ENCODE measurements at regions not wholly inside any gene's neighbourhood (a gene's known extent, or its start where the extent isn't known, plus 50 kb on each side); places are given as distances from the start of the nearest gene placed in this dataset.
A peak's percentile ranks its signal among the peaks of the same experiment; 100 is the strongest.

GRCh38 chr13:73929287-73929932 lies 204.8 kb downstream of the KLF12 start:
- DNase-seq = no peak

- no peak for DNase-seq
These were observed 209.6 kb downstream of the KLF12 start for GRCh38 chr13:73924607-73925006.

- DNase-seq = no peak
These were observed 211.5 kb downstream of the KLF12 start for GRCh38 chr13:73922493-73923393.

GRCh38 chr13:73918691-73919090 lies 215.5 kb downstream of the KLF12 start:
- no peak for DNase-seq

GRCh38 chr13:73913751-73914518 lies 220.3 kb downstream of the KLF12 start:
- DNase-seq = no peak

- DNase-seq = no peak
These were observed 221.0 kb downstream of the KLF12 start for GRCh38 chr13:73913079-73913740.

GRCh38 chr13:73911361-73911760 lies 222.8 kb downstream of the KLF12 start:
- DNase-seq = no peak

- DNase-seq = no peak
These were observed 223.5 kb downstream of the KLF12 start for GRCh38 chr13:73910733-73911132.

- DNase-seq = no peak
These were observed 225.4 kb downstream of the KLF12 start for GRCh38 chr13:73908809-73909208.

- no peak for DNase-seq
These were observed 229.6 kb downstream of the KLF12 start for GRCh38 chr13:73904625-73905024.

- DNase-seq = peak; percentile 34
These were observed 230.6 kb downstream of the KLF12 start for GRCh38 chr13:73903561-73903960.

- no peak for DNase-seq
These were observed 231.4 kb downstream of the KLF12 start for GRCh38 chr13:73902847-73903246.

- no peak for DNase-seq
These were observed 231.9 kb downstream of the KLF12 start for GRCh38 chr13:73902296-73902695.

GRCh38 chr13:73901324-73902068 lies 232.7 kb downstream of the KLF12 start:
- no peak for DNase-seq

- DNase-seq = no peak
These were observed 233.6 kb downstream of the KLF12 start for GRCh38 chr13:73900591-73900990.

GRCh38 chr13:73898899-73899298 lies 235.3 kb downstream of the KLF12 start:
- DNase-seq = no peak

GRCh38 chr13:73898276-73898675 lies 235.9 kb downstream of the KLF12 start:
- no peak for DNase-seq

- no peak for DNase-seq
These were observed 239.1 kb downstream of the KLF12 start for GRCh38 chr13:73894995-73895571.

- no peak for DNase-seq
These were observed 240.4 kb downstream of the KLF12 start for GRCh38 chr13:73893833-73894232.

- no peak for DNase-seq
These were observed 242.4 kb downstream of the KLF12 start for GRCh38 chr13:73891805-73892204.

GRCh38 chr13:73883162-73883561 lies 251.0 kb downstream of the KLF12 start:
- DNase-seq = no peak

GRCh38 chr13:73880365-73880764 lies 253.8 kb downstream of the KLF12 start:
- DNase-seq = peak; percentile 15
